Peyer's patch (tissue), 4 donors: ENCODE measurements at regions not wholly inside any gene's neighbourhood (a gene's known extent, or its start where the extent isn't known, plus 50 kb on each side); places are given as distances from the start of the nearest gene placed in this dataset.

Experiments used
- DNase-seq, 3 donors: peaks; one replicate each; pipeline ENCODE4 v3.0.0-alpha.2; 2017 to 2019
- H3K27ac ChIP-seq, 4 donors: fragments of 200-600 bp; sonication (generic); one replicate each; pipeline ENCODE4 v1.5.1; 2016 to 2019
- H3K27me3 ChIP-seq, 2 donors: fragments of 200-600 bp; sonication (generic); one replicate each; pipeline ENCODE4 v1.5.1; 2019
- H3K36me3 ChIP-seq, 3 donors: fragments of 200-600 bp; sonication (generic); one replicate each; pipeline ENCODE4 v1.5.1; 2016 to 2019
- H3K4me1 ChIP-seq, 4 donors: fragments of 200-600 bp; sonication (generic); one replicate each; pipeline ENCODE4 v1.5.1; 2016 to 2019
- H3K4me3 ChIP-seq, 4 donors: fragments of 200-600 bp; sonication (generic); 1 replicate in 3 of 4; 2 replicates in 1 of 4; pipeline ENCODE4 v1.5.1; 2016 to 2019; ENCODE audit warnings: mild to moderate bottlenecking in 1 of 4
- H3K9me3 ChIP-seq, 4 donors: fragments of 200-600 bp; sonication (generic); one replicate each; pipeline ENCODE4 v1.5.1; 2016 to 2019; ENCODE audit warnings: mild to moderate bottlenecking in 1 of 4
- CTCF ChIP-seq, 6 experiments: fragments of 450-650 bp in 4 of 6; fragments of 200-600 bp in 2 of 6; sonication (generic) in 1 of 6; IDR thresholded peaks; one replicate each; pipeline ENCODE4 v1.5.1; 2017 to 2019; ENCODE audit warnings: antibody characterized with exemption in 6 of 6, mild to moderate bottlenecking in 3 of 6, moderate library complexity in 1 of 6
- POLR2A ChIP-seq, 2 donors: fragments of 450-650 bp; IDR thresholded peaks; one replicate each; pipeline ENCODE4 v1.5.1; 2017; ENCODE audit warnings: antibody characterized with exemption in 2 of 2, mild to moderate bottlenecking in 2 of 2, moderate library complexity in 2 of 2

- Histone ChIP-seq H3K27me3 (no peaks in the 10 kb centered on the region), H3K36me3 (no peaks in the 10 kb centered on the region), H3K27ac (no peak overlapping the region), H3K4me1 (no peaks in the 10 kb centered on the region), H3K9me3 (peaks cover 0 to 4% (median 0%) of the 10 kb centered on the region in 4 donors), H3K4me3 (no peak overlapping the region)
- DNase-seq: no peak
- TF ChIP-seq POLR2A (IDR thresholded peaks at IDR 0.05) (no peak), CTCF (IDR thresholded peaks at IDR 0.05) (no peak)
These were observed 984.4 kb upstream of the NCAM2 start for GRCh38 chr21:20013851-20014250.

GRCh38 chr21:20016435-20017005, 981.7 kb upstream of the NCAM2 start:
- H3K4me3 ChIP-seq: no peak overlapping the region
- no peaks in the 10 kb centered on the region for H3K36me3 ChIP-seq
- no peak for TF ChIP-seq POLR2A (IDR thresholded peaks at IDR 0.05)
- TF ChIP-seq CTCF (IDR thresholded peaks at IDR 0.05): no peak
- DNase-seq: no peak
- peaks cover 0 to 4% (median 0%) of the 10 kb centered on the region in 4 donors for H3K9me3 ChIP-seq
- no peaks in the 10 kb centered on the region for H3K27me3 ChIP-seq
- H3K4me1 ChIP-seq: no peaks in the 10 kb centered on the region
- H3K27ac ChIP-seq: no peak overlapping the region

GRCh38 chr21:20020026-20020425, 978.2 kb upstream of the NCAM2 start:
- H3K4me1 ChIP-seq: no peaks in the 10 kb centered on the region
- peaks cover 0 to 4% (median 0%) of the 10 kb centered on the region in 4 donors for H3K9me3 ChIP-seq
- DNase-seq: no peak
- no peak for TF ChIP-seq POLR2A (IDR thresholded peaks at IDR 0.05)
- TF ChIP-seq CTCF (IDR thresholded peaks at IDR 0.05): no peak
- no peak overlapping the region for H3K4me3 ChIP-seq
- no peaks in the 10 kb centered on the region for H3K27me3 ChIP-seq
- no peak overlapping the region for H3K27ac ChIP-seq
- no peaks in the 10 kb centered on the region for H3K36me3 ChIP-seq

GRCh38 chr21:20023193-20023592, 975.0 kb upstream of the NCAM2 start:
- H3K36me3 ChIP-seq: no peaks in the 10 kb centered on the region
- H3K27ac ChIP-seq: no peak overlapping the region
- H3K4me1 ChIP-seq: no peaks in the 10 kb centered on the region
- DNase-seq: no peak
- TF ChIP-seq CTCF (IDR thresholded peaks at IDR 0.05) (no peak), POLR2A (IDR thresholded peaks at IDR 0.05) (no peak)
- no peaks in the 10 kb centered on the region for H3K9me3 ChIP-seq
- H3K4me3 ChIP-seq: no peak overlapping the region
- no peaks in the 10 kb centered on the region for H3K27me3 ChIP-seq

- no peak for DNase-seq
- no peaks in the 10 kb centered on the region for H3K36me3 ChIP-seq
- H3K9me3 ChIP-seq: no peaks in the 10 kb centered on the region
- no peak overlapping the region for H3K27ac ChIP-seq
- no peaks in the 10 kb centered on the region for H3K27me3 ChIP-seq
- no peaks in the 10 kb centered on the region for H3K4me1 ChIP-seq
- TF ChIP-seq POLR2A (IDR thresholded peaks at IDR 0.05) (no peak), CTCF (IDR thresholded peaks at IDR 0.05) (no peak)
- H3K4me3 ChIP-seq: no peak overlapping the region
These were observed 973.5 kb upstream of the NCAM2 start for GRCh38 chr21:20024741-20025140.

- Histone ChIP-seq H3K36me3 (no peaks in the 10 kb centered on the region), H3K9me3 (no peaks in the 10 kb centered on the region), H3K4me1 (no peaks in the 10 kb centered on the region), H3K27me3 (no peaks in the 10 kb centered on the region), H3K27ac (no peak overlapping the region), H3K4me3 (no peak overlapping the region)
- no peak for DNase-seq
- TF ChIP-seq POLR2A (IDR thresholded peaks at IDR 0.05): no peak
- no peak for TF ChIP-seq CTCF (IDR thresholded peaks at IDR 0.05)
These were observed 971.7 kb upstream of the NCAM2 start for GRCh38 chr21:20026543-20026942.
